Calu3 (cell line): ENCODE measurements at regions not wholly inside any gene's neighbourhood (a gene's known extent, or its start where the extent isn't known, plus 50 kb on each side); places are given as distances from the start of the nearest gene placed in this dataset.

Experiments used
- BruUV-seq: library from RNA; stranded (reverse); fragments of 400-500 nt; replicated peaks from 2 replicates; lab custom pipeline; 2021; lab: Mats Ljungman, UMichigan
- CTCF ChIA-PET: fragments of 300-600 bp; sonication (Branson Sonifier 250); formaldehyde crosslinking; loops from one replicate; lab custom pipeline; 2022; ENCODE audit warnings: antibody characterized with exemption; lab: Charles Lee
- DNase-seq: peaks from one replicate; pipeline ENCODE4 v3.0.0; 2022
- H3K27ac Mint-ChIP-seq: one replicate; pipeline ENCODE4 v1.8.0; 2022; ENCODE audit warnings: mixed read lengths; ENCODE audit not compliant: unreplicated experiment
- H3K27me3 Mint-ChIP-seq: one replicate; pipeline ENCODE4 v1.8.0; 2022; ENCODE audit warnings: mixed read lengths; ENCODE audit not compliant: unreplicated experiment
- H3K36me3 Mint-ChIP-seq: one replicate; pipeline ENCODE4 v1.8.0; 2022; ENCODE audit warnings: mild to moderate bottlenecking, moderate library complexity, mixed read lengths; ENCODE audit not compliant: insufficient read depth, unreplicated experiment
- H3K4me1 Mint-ChIP-seq: one replicate; pipeline ENCODE4 v1.8.0; 2022; ENCODE audit warnings: mild to moderate bottlenecking, low read depth, mixed read lengths; ENCODE audit not compliant: unreplicated experiment
- H3K4me3 Mint-ChIP-seq: one replicate; pipeline ENCODE4 v1.8.0; 2022; ENCODE audit warnings: mild to moderate bottlenecking, low read depth, moderate library complexity, mixed read lengths; ENCODE audit not compliant: unreplicated experiment
- H3K9me3 Mint-ChIP-seq: one replicate; pipeline ENCODE4 v1.8.0; 2022; ENCODE audit warnings: low read depth, mixed read lengths; ENCODE audit not compliant: unreplicated experiment
- CTCF ChIP-seq: fragments of 200-600 bp; IDR thresholded peaks from one replicate; pipeline ENCODE4 v1.8.0; 2022; ENCODE audit warnings: antibody characterized with exemption; ENCODE audit not compliant: unreplicated experiment
- intact Hi-C: fragments of 100-400 bp; cut with micrococcal nuclease; formaldehyde crosslinking; loops from one replicate; pipeline ENCODE4 v1.10.0; 2022; ENCODE audit not compliant: unreplicated experiment

GRCh38 chr3:70803891-70804290 is 491.5 kb upstream of the MDFIC2 start:
- CTCF ChIA-PET = no interaction called here
- Mint-ChIP-seq H3K4me1 (no peaks in the 10 kb centered on the region), H3K36me3 (no peaks in the 10 kb centered on the region), H3K27me3 (no peaks in the 10 kb centered on the region), H3K27ac (no peak overlapping the region), H3K4me3 (no peak overlapping the region), H3K9me3 (no peaks in the 10 kb centered on the region)
- DNase-seq = no peak
- no TSS peak for BruUV-seq
- intact Hi-C loops = loop anchor here (10.0 kb wide), 1 partner anchor 61 kb away; no protein-coding TSS in a partner anchor
- no peak for TF ChIP-seq CTCF

- no peaks in the 10 kb centered on the region for H3K4me1 Mint-ChIP-seq
- intact Hi-C loops = loop anchor here (10.0 kb wide), 1 partner anchor 61 kb away; no protein-coding TSS in a partner anchor
- no peak for DNase-seq
- H3K27me3 Mint-ChIP-seq = no peaks in the 10 kb centered on the region
- no peaks in the 10 kb centered on the region for H3K9me3 Mint-ChIP-seq
- H3K36me3 Mint-ChIP-seq = no peaks in the 10 kb centered on the region
- CTCF ChIA-PET = no interaction called here
- no TSS peak for BruUV-seq
- H3K27ac Mint-ChIP-seq = no peak overlapping the region
- TF ChIP-seq CTCF = no peak
- no peak overlapping the region for H3K4me3 Mint-ChIP-seq
Measured at GRCh38 chr3:70803319-70803718, 490.9 kb upstream of the MDFIC2 start.

- intact Hi-C loops = loop anchor here (10.0 kb wide), 1 partner anchor 64 kb away; no protein-coding TSS in a partner anchor
- no TSS peak for BruUV-seq
- Mint-ChIP-seq H3K27ac (no peak overlapping the region), H3K36me3 (no peaks in the 10 kb centered on the region), H3K27me3 (peaks cover 7% of the 10 kb centered on the region), H3K9me3 (peaks cover 3% of the 10 kb centered on the region), H3K4me1 (no peaks in the 10 kb centered on the region), H3K4me3 (no peak overlapping the region)
- TF ChIP-seq CTCF = no peak
- DNase-seq = no peak
- CTCF ChIA-PET = no interaction called here
Measured at GRCh38 chr3:70800951-70801350, 488.5 kb upstream of the MDFIC2 start.

- H3K9me3 Mint-ChIP-seq = peaks cover 4% of the 10 kb centered on the region
- TF ChIP-seq CTCF = no peak
- H3K4me1 Mint-ChIP-seq = no peaks in the 10 kb centered on the region
- H3K4me3 Mint-ChIP-seq = no peak overlapping the region
- intact Hi-C loops = no loop called here
- H3K36me3 Mint-ChIP-seq = no peaks in the 10 kb centered on the region
- H3K27me3 Mint-ChIP-seq = peaks cover 6% of the 10 kb centered on the region
- no TSS peak for BruUV-seq
- DNase-seq = no peak
- no peak overlapping the region for H3K27ac Mint-ChIP-seq
- CTCF ChIA-PET = no interaction called here
Measured at GRCh38 chr3:70789878-70790277, 477.4 kb upstream of the MDFIC2 start.
